ENCODE measurements at regions not wholly inside any gene's neighbourhood (a gene's known extent, or its start where the extent isn't known, plus 50 kb on each side); places are given as distances from the start of the nearest gene placed in this dataset.

GRCh38 chr12:105906561-105906960, 232.2 kb downstream of the NUAK1 start:
- TF ChIP-seq CTCF (IDR thresholded peaks at IDR 0.05; ENCODE audit: insufficient read depth, low read depth, low read length), result no peak
- H3K4me3 ChIP-seq (ENCODE audit: low read depth, low read length), result no peak overlapping the region
- DNase-seq (ENCODE audit: low read depth), result no peak

- no peak for TF ChIP-seq CTCF (IDR thresholded peaks at IDR 0.05; ENCODE audit: insufficient read depth, low read depth, low read length)
- no peak for DNase-seq (ENCODE audit: low read depth)
- no peak overlapping the region for H3K4me3 ChIP-seq (ENCODE audit: low read depth, low read length)
Measured at GRCh38 chr12:105907982-105908381, 230.8 kb downstream of the NUAK1 start.

GRCh38 chr12:105910030-105910429, 228.7 kb downstream of the NUAK1 start:
- no peak for DNase-seq (ENCODE audit: low read depth)
- H3K4me3 ChIP-seq (ENCODE audit: low read depth, low read length), result no peak overlapping the region
- TF ChIP-seq CTCF (IDR thresholded peaks at IDR 0.05; ENCODE audit: insufficient read depth, low read depth, low read length), result no peak

GRCh38 chr12:105911966-105912365, 226.8 kb downstream of the NUAK1 start:
- DNase-seq (ENCODE audit: low read depth), result no peak
- no peak for TF ChIP-seq CTCF (IDR thresholded peaks at IDR 0.05; ENCODE audit: insufficient read depth, low read depth, low read length)
- no peak overlapping the region for H3K4me3 ChIP-seq (ENCODE audit: low read depth, low read length)

GRCh38 chr12:105912882-105913678, 225.7 kb downstream of the NUAK1 start:
- no peak for TF ChIP-seq CTCF (IDR thresholded peaks at IDR 0.05; ENCODE audit: insufficient read depth, low read depth, low read length)
- H3K4me3 ChIP-seq (ENCODE audit: low read depth, low read length), result no peak overlapping the region
- peak; percentile 51 for DNase-seq (ENCODE audit: low read depth)

- H3K4me3 ChIP-seq (ENCODE audit: low read depth, low read length), result no peak overlapping the region
- DNase-seq (ENCODE audit: low read depth), result no peak
- TF ChIP-seq CTCF (IDR thresholded peaks at IDR 0.05; ENCODE audit: insufficient read depth, low read depth, low read length), result no peak
Measured at GRCh38 chr12:105915997-105916759, 222.6 kb downstream of the NUAK1 start.

Measured in fibroblast of villous mesenchyme (primary cell).